ENCODE measurements at regions not wholly inside any gene's neighbourhood (a gene's known extent, or its start where the extent isn't known, plus 50 kb on each side); places are given as distances from the start of the nearest gene placed in this dataset.

- no peak for DNase-seq
Observed at GRCh38 chr15:25557926-25558325, 119.1 kb upstream of the UBE3A start.

GRCh38 chr15:25556136-25556535 is 117.3 kb upstream of the UBE3A start:
- no peak for DNase-seq

- no peak for DNase-seq
Observed at GRCh38 chr15:25554640-25555039, 115.8 kb upstream of the UBE3A start.

- no peak for DNase-seq
Observed at GRCh38 chr15:25548600-25548999, 109.8 kb upstream of the UBE3A start.

GRCh38 chr15:25545889-25546288 is 107.1 kb upstream of the UBE3A start:
- no peak for DNase-seq

- no peak for DNase-seq
Observed at GRCh38 chr15:25545017-25545416, 106.2 kb upstream of the UBE3A start.

GRCh38 chr15:25544076-25544475 is 105.3 kb upstream of the UBE3A start:
- DNase-seq: no peak

- DNase-seq: no peak
Observed at GRCh38 chr15:25543196-25543595, 104.4 kb upstream of the UBE3A start.

- no peak for DNase-seq
Observed at GRCh38 chr15:25541228-25541627, 102.4 kb upstream of the UBE3A start.

- DNase-seq: no peak
Observed at GRCh38 chr15:25536801-25537611, 98.2 kb upstream of the UBE3A start.

GRCh38 chr15:25535866-25536265 is 97.0 kb upstream of the UBE3A start:
- no peak for DNase-seq

- DNase-seq: no peak
Observed at GRCh38 chr15:25534293-25534692, 95.5 kb upstream of the UBE3A start.

- DNase-seq: no peak
Observed at GRCh38 chr15:25532269-25533140, 93.7 kb upstream of the UBE3A start.

- DNase-seq: no peak
Observed at GRCh38 chr15:25529774-25530173, 91.0 kb upstream of the UBE3A start.

GRCh38 chr15:25527118-25527517 is 88.3 kb upstream of the UBE3A start:
- no peak for DNase-seq

GRCh38 chr15:25525741-25526140 is 86.9 kb upstream of the UBE3A start:
- no peak for DNase-seq

GRCh38 chr15:25515633-25516032 is 76.8 kb upstream of the UBE3A start:
- DNase-seq: no peak

GRCh38 chr15:25514522-25514921 is 75.7 kb upstream of the UBE3A start:
- DNase-seq: no peak

- DNase-seq: no peak
Observed at GRCh38 chr15:25512957-25513356, 74.1 kb upstream of the UBE3A start.

- DNase-seq: no peak
Observed at GRCh38 chr15:25510146-25510545, 71.3 kb upstream of the UBE3A start.

- DNase-seq: no peak
Observed at GRCh38 chr15:25509703-25510102, 70.9 kb upstream of the UBE3A start.

GRCh38 chr15:25508369-25509002 is 69.7 kb upstream of the UBE3A start:
- no peak for DNase-seq

- DNase-seq: no peak
Observed at GRCh38 chr15:25504307-25504706, 65.5 kb upstream of the UBE3A start.

Data from islet precursor cell (in vitro differentiated cells).